NCI-H460 (cell line): ENCODE measurements at regions not wholly inside any gene's neighbourhood (a gene's known extent, or its start where the extent isn't known, plus 50 kb on each side); places are given as distances from the start of the nearest gene placed in this dataset.

Experiments used
- DNase-seq: peaks from one replicate; pipeline ENCODE4 v3.0.0-alpha.2; 2016; ENCODE audit warnings: low read depth; ENCODE audit errors: extremely low read depth

- peak; percentile 69 for DNase-seq
Observed at GRCh38 chr3:46114323-46114988, 87.2 kb upstream of the XCR1 start.

GRCh38 chr3:46113608-46114007, 86.3 kb upstream of the XCR1 start:
- DNase-seq, result no peak

GRCh38 chr3:46112984-46113383, 85.7 kb upstream of the XCR1 start:
- no peak for DNase-seq

GRCh38 chr3:46112296-46112695, 85.0 kb upstream of the XCR1 start:
- no peak for DNase-seq

GRCh38 chr3:46110701-46111493, 83.6 kb upstream of the XCR1 start:
- DNase-seq, result no peak

- DNase-seq, result no peak
Observed at GRCh38 chr3:46107682-46108081, 80.4 kb upstream of the XCR1 start.

- no peak for DNase-seq
Observed at GRCh38 chr3:46105306-46105919, 78.1 kb upstream of the XCR1 start.

GRCh38 chr3:46104706-46105105, 77.4 kb upstream of the XCR1 start:
- DNase-seq, result no peak

GRCh38 chr3:46102780-46103130, 75.5 kb upstream of the XCR1 start:
- no peak for DNase-seq

- no peak for DNase-seq
Observed at GRCh38 chr3:46102059-46102779, 74.9 kb upstream of the XCR1 start.

- no peak for DNase-seq
Observed at GRCh38 chr3:46100812-46101211, 73.5 kb upstream of the XCR1 start.

- DNase-seq, result no peak
Observed at GRCh38 chr3:46098319-46098761, 71.1 kb upstream of the XCR1 start.

GRCh38 chr3:46097691-46098241, 70.5 kb upstream of the XCR1 start:
- no peak for DNase-seq

- no peak for DNase-seq
Observed at GRCh38 chr3:46096781-46097180, 69.5 kb upstream of the XCR1 start.

GRCh38 chr3:46096336-46096735, 69.1 kb upstream of the XCR1 start:
- no peak for DNase-seq

GRCh38 chr3:46095307-46095706, 68.0 kb upstream of the XCR1 start:
- no peak for DNase-seq

- DNase-seq, result no peak
Observed at GRCh38 chr3:46094506-46094905, 67.2 kb upstream of the XCR1 start.

- no peak for DNase-seq
Observed at GRCh38 chr3:46093966-46094365, 66.7 kb upstream of the XCR1 start.

GRCh38 chr3:46093327-46093942, 66.2 kb upstream of the XCR1 start:
- no peak for DNase-seq

- DNase-seq, result no peak
Observed at GRCh38 chr3:46092702-46093080, 65.4 kb upstream of the XCR1 start.
